ENCODE measurements at regions not wholly inside any gene's neighbourhood (a gene's known extent, or its start where the extent isn't known, plus 50 kb on each side); places are given as distances from the start of the nearest gene placed in this dataset.

DNA sequence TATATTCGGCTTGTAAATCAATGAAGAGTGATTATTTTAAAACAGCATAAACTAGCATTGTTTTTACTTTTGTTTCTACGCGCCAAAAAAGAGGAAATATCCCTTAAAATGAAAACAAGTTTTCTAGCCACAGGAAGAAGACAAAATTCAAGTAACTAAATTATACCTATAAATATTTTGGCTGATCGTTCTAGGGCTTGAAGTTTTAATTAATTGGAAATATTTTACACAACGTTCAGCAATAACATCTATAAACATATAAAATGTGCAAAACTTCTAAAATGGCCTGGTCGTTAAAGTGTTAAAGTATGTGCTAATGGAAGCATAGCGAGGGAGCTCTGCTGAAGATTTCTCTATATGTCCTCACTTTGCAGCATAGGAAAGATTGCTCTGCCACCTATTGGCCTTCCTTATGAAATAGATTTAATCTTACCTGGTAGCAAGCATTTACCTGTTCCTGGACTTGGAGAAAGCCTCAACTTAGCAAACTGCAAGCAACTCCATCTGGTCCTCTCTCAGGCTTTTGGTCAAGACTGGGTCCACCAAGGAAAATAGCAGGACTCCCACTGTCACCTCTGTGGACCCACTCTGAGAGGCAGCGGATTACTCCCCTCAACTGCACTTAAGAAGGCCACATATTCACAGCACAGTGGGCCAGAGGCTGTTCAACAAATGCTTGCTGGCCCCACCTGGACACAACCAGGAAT, 351.3 kb upstream of the RUNX1 start:
- TF ChIP-seq CEBPB (IDR thresholded peaks at IDR 0.05) (no peak), RAD21 (IDR thresholded peaks at IDR 0.05; ENCODE audit: low read depth) (peak; percentile 41)

DNA sequence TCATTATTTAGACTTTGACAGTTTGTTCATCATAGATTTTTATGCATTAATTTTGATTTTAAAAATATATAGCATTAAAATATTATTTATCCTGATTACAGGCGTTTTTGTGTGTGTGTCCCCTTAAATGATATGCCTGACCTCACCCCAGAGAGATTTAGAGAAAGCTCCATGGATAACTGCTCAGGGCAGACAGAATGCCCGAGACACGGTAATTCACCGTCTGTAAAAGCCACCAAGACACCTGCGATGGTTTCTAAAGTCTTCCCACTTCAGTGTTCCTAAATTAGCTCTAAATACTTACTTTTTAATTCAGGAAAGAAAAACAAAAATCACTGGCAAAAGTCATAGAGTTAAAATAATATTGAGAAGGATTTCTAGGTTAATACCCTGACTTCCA, 350.6 kb upstream of the RUNX1 start:
- TF ChIP-seq RAD21 (IDR thresholded peaks at IDR 0.05; ENCODE audit: low read depth) = no peak
- no peak for TF ChIP-seq CEBPB (IDR thresholded peaks at IDR 0.05)
- TF ChIP-seq ZBTB7A (IDR thresholded peaks at IDR 0.05; ENCODE audit: low read depth) = no peak
- TF ChIP-seq, protein P1, sequence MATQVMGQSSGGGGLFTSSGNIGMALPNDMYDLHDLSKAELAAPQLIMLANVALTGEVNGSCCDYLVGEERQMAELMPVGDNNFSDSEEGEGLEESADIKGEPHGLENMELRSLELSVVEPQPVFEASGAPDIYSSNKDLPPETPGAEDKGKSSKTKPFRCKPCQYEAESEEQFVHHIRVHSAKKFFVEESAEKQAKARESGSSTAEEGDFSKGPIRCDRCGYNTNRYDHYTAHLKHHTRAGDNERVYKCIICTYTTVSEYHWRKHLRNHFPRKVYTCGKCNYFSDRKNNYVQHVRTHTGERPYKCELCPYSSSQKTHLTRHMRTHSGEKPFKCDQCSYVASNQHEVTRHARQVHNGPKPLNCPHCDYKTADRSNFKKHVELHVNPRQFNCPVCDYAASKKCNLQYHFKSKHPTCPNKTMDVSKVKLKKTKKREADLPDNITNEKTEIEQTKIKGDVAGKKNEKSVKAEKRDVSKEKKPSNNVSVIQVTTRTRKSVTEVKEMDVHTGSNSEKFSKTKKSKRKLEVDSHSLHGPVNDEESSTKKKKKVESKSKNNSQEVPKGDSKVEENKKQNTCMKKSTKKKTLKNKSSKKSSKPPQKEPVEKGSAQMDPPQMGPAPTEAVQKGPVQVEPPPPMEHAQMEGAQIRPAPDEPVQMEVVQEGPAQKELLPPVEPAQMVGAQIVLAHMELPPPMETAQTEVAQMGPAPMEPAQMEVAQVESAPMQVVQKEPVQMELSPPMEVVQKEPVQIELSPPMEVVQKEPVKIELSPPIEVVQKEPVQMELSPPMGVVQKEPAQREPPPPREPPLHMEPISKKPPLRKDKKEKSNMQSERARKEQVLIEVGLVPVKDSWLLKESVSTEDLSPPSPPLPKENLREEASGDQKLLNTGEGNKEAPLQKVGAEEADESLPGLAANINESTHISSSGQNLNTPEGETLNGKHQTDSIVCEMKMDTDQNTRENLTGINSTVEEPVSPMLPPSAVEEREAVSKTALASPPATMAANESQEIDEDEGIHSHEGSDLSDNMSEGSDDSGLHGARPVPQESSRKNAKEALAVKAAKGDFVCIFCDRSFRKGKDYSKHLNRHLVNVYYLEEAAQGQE (IDR thresholded peaks at IDR 0.05; ENCODE audit: low read depth) = no peak
- no peak for TF ChIP-seq NFIC (IDR thresholded peaks at IDR 0.05)

DNA sequence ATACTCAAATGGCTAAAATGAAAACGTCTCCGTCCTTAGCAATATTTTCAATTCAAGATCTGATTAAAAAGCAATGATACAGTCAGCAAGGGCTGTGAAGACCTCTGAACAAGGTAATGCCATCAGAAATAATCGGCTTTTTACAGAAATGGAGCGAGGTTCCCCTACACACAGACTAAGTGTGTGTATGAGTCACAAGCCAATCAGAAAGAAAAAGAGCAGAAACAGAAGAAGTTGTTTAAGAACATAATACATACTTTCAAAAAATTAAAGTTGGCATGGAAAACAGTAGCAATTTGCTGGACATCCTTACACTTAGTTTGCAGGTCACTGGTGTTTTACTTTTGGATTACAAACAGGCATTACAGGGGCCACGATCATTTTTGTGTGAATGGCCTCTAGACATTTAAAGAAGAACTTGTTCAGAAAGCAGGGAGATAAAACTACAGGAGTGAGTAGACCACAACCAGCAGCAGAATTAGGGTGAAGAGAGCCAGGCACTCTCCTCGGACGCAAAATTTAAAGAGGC, 350.0 kb upstream of the RUNX1 start:
- TF ChIP-seq EGR1 (IDR thresholded peaks at IDR 0.05) (no peak), RAD21 (IDR thresholded peaks at IDR 0.05; ENCODE audit: low read depth) (no peak)
- TF ChIP-seq, protein P1 (IDR thresholded peaks at IDR 0.05; ENCODE audit: low read depth) = no peak

DNA sequence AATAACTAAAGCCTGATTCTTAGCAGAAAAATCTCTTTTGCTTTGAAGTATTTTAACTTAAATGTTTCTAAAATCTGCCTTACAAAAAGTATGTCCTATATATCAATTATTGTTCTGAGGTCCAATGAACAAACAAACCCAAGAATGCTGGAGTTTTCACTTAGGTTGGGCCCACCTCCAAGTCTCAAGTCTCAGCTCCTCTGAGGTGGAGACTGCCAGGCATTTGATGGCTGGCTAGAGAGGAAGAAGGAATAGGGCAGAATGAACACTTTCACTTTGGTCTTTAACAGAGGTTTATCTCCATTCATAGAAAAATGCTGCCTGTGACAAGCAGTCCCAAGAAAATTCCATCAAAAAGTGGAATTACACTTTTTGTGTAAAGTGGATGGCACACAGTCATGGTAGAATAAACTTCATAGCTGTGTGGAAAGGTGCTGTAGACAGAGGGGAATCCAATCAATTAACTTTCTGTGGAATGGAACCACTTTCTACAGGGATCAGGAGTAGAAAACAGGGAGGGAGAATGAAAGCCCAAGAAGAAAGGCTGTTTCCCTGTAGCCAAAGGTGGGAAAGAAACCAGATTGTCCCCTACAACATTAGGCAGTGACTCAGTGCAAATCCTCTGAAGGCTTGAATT, 349.4 kb upstream of the RUNX1 start:
- TF ChIP-seq, protein P1 (IDR thresholded peaks at IDR 0.05; ENCODE audit: low read depth) = no peak
- TF ChIP-seq TAF1 (IDR thresholded peaks at IDR 0.05; ENCODE audit: low read depth) = no peak

DNA sequence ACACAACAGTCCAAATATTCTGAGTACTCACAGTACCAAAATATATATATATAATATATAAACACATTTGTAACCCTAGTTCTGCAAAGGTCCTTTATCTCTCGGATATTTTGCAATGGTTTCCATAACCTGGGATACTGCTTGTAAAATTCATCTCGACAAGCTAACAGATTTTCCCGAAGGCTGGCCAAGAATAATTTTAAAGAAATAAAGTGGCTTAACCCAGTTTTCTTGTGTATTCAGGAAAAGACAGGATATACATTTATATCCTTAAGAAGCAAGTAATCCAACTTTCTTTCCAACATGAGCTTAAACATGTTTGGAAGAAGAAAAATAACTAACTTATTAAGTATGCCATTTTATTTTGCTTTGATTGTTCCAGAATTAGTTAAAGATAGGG, 348.7 kb upstream of the RUNX1 start:
- TF ChIP-seq TCF12 (IDR thresholded peaks at IDR 0.05; ENCODE audit: low read depth) (no peak), EGR1 (IDR thresholded peaks at IDR 0.05) (no peak), FOXM1 (IDR thresholded peaks at IDR 0.05; ENCODE audit: borderline replicate concordance, low read depth) (no peak), NFIC (IDR thresholded peaks at IDR 0.05) (no peak), EP300 (IDR thresholded peaks at IDR 0.05; ENCODE audit: borderline replicate concordance) (no peak), ZBTB7A (IDR thresholded peaks at IDR 0.05; ENCODE audit: low read depth) (no peak), TEAD4 (IDR thresholded peaks at IDR 0.05) (no peak)
- TF ChIP-seq, protein P2, sequence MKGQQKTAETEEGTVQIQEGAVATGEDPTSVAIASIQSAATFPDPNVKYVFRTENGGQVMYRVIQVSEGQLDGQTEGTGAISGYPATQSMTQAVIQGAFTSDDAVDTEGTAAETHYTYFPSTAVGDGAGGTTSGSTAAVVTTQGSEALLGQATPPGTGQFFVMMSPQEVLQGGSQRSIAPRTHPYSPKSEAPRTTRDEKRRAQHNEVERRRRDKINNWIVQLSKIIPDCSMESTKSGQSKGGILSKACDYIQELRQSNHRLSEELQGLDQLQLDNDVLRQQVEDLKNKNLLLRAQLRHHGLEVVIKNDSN (IDR thresholded peaks at IDR 0.05) = no peak
- TF ChIP-seq, protein P1 (IDR thresholded peaks at IDR 0.05; ENCODE audit: low read depth) = no peak
- TF ChIP-seq, protein P3, sequence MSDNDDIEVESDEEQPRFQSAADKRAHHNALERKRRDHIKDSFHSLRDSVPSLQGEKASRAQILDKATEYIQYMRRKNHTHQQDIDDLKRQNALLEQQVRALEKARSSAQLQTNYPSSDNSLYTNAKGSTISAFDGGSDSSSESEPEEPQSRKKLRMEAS (IDR thresholded peaks at IDR 0.05) = no peak

Measured in Ishikawa (cell line).